ENCODE measurements at regions not wholly inside any gene's neighbourhood (a gene's known extent, or its start where the extent isn't known, plus 50 kb on each side); places are given as distances from the start of the nearest gene placed in this dataset.

GRCh38 chr1:11413986-11414391 is 65.0 kb upstream of the DISP3 start:
- Histone ChIP-seq H3K79me2 (ENCODE audit: insufficient read depth, low read length) (no peaks in the 10 kb centered on the region), H3K4me2 (ENCODE audit: insufficient read depth, low read length) (no peak overlapping the region), H2AFZ (ENCODE audit: low read length) (no peak overlapping the region), H3K4me1 (ENCODE audit: insufficient read depth, low read length) (no peaks in the 10 kb centered on the region), H3K4me3 (ENCODE audit: insufficient read depth, low read length) (no peak overlapping the region), H3K36me3 (ENCODE audit: insufficient read depth, low read length) (no peaks in the 10 kb centered on the region), H3K27ac (ENCODE audit: low read depth, low read length) (no peak overlapping the region), H3K9me3 (ENCODE audit: low read depth, low read length) (no peaks in the 10 kb centered on the region), H4K20me1 (ENCODE audit: insufficient read depth, low read length) (no peaks in the 10 kb centered on the region), H3K27me3 (ENCODE audit: insufficient read depth, low read length) (no peaks in the 10 kb centered on the region)
- no peak for DNase-seq (ENCODE audit: insufficient read length, low spot score, missing footprints)
- no peak for TF ChIP-seq CTCF (IDR thresholded peaks at IDR 0.05; ENCODE audit: extremely low read depth, low read depth, low read length)

- Histone ChIP-seq H2AFZ (ENCODE audit: low read length) (no peak overlapping the region), H3K4me1 (ENCODE audit: insufficient read depth, low read length) (no peaks in the 10 kb centered on the region), H3K9me3 (ENCODE audit: low read depth, low read length) (no peaks in the 10 kb centered on the region), H3K4me2 (ENCODE audit: insufficient read depth, low read length) (no peak overlapping the region), H3K79me2 (ENCODE audit: insufficient read depth, low read length) (no peaks in the 10 kb centered on the region), H4K20me1 (ENCODE audit: insufficient read depth, low read length) (no peaks in the 10 kb centered on the region), H3K27ac (ENCODE audit: low read depth, low read length) (no peak overlapping the region), H3K4me3 (ENCODE audit: insufficient read depth, low read length) (no peak overlapping the region), H3K36me3 (ENCODE audit: insufficient read depth, low read length) (no peaks in the 10 kb centered on the region), H3K27me3 (ENCODE audit: insufficient read depth, low read length) (no peaks in the 10 kb centered on the region)
- TF ChIP-seq CTCF (IDR thresholded peaks at IDR 0.05; ENCODE audit: extremely low read depth, low read depth, low read length): no peak
- peak; percentile 49 for DNase-seq (ENCODE audit: insufficient read length, low spot score, missing footprints)
Observed at GRCh38 chr1:11414926-11415538, 63.9 kb upstream of the DISP3 start.

- DNase-seq (ENCODE audit: insufficient read length, low spot score, missing footprints): no peak
- Histone ChIP-seq H3K4me1 (ENCODE audit: insufficient read depth, low read length) (no peaks in the 10 kb centered on the region), H4K20me1 (ENCODE audit: insufficient read depth, low read length) (no peaks in the 10 kb centered on the region), H3K27me3 (ENCODE audit: insufficient read depth, low read length) (no peaks in the 10 kb centered on the region), H3K9me3 (ENCODE audit: low read depth, low read length) (no peaks in the 10 kb centered on the region), H3K4me3 (ENCODE audit: insufficient read depth, low read length) (no peak overlapping the region), H3K79me2 (ENCODE audit: insufficient read depth, low read length) (no peaks in the 10 kb centered on the region), H3K27ac (ENCODE audit: low read depth, low read length) (no peak overlapping the region), H3K36me3 (ENCODE audit: insufficient read depth, low read length) (no peaks in the 10 kb centered on the region), H3K4me2 (ENCODE audit: insufficient read depth, low read length) (no peak overlapping the region), H2AFZ (ENCODE audit: low read length) (no peak overlapping the region)
- TF ChIP-seq CTCF (IDR thresholded peaks at IDR 0.05; ENCODE audit: extremely low read depth, low read depth, low read length): no peak
Observed at GRCh38 chr1:11417162-11417561, 61.8 kb upstream of the DISP3 start.

GRCh38 chr1:11418056-11418455 is 60.9 kb upstream of the DISP3 start:
- H4K20me1 ChIP-seq (ENCODE audit: insufficient read depth, low read length): no peaks in the 10 kb centered on the region
- DNase-seq (ENCODE audit: insufficient read length, low spot score, missing footprints): no peak
- no peak overlapping the region for H3K4me3 ChIP-seq (ENCODE audit: insufficient read depth, low read length)
- no peaks in the 10 kb centered on the region for H3K9me3 ChIP-seq (ENCODE audit: low read depth, low read length)
- no peaks in the 10 kb centered on the region for H3K27me3 ChIP-seq (ENCODE audit: insufficient read depth, low read length)
- no peaks in the 10 kb centered on the region for H3K4me1 ChIP-seq (ENCODE audit: insufficient read depth, low read length)
- no peak overlapping the region for H3K4me2 ChIP-seq (ENCODE audit: insufficient read depth, low read length)
- H3K79me2 ChIP-seq (ENCODE audit: insufficient read depth, low read length): no peaks in the 10 kb centered on the region
- no peak overlapping the region for H3K27ac ChIP-seq (ENCODE audit: low read depth, low read length)
- H3K36me3 ChIP-seq (ENCODE audit: insufficient read depth, low read length): no peaks in the 10 kb centered on the region
- TF ChIP-seq CTCF (IDR thresholded peaks at IDR 0.05; ENCODE audit: extremely low read depth, low read depth, low read length): no peak
- H2AFZ ChIP-seq (ENCODE audit: low read length): no peak overlapping the region
